SK-N-SH (cell line): ENCODE measurements at regions not wholly inside any gene's neighbourhood (a gene's known extent, or its start where the extent isn't known, plus 50 kb on each side); places are given as distances from the start of the nearest gene placed in this dataset.

Experiments used
- CTCF ChIA-PET: fragments of 300-600, 350-600 bp; formaldehyde crosslinking; extraction: SDS; loops from one replicate; lab custom pipeline; 2021; lab: Yijun Ruan, JAX
- POLR2A ChIA-PET: fragments of 350-600 bp; sonication (Branson Sonifier 250); formaldehyde crosslinking; extraction: SDS; loops from one replicate; lab custom pipeline; 2020; ENCODE audit warnings: antibody characterized with exemption, inconsistent platforms; lab: Yijun Ruan, JAX
- DNase-seq: peaks from one replicate; pipeline ENCODE4 v3.0.0; 2012
- H2AFZ ChIP-seq: fragments of 200-600 bp; sonication (generic); 2 replicates; pipeline ENCODE4 v1.8.1; 2016; ENCODE audit warnings: antibody characterized with exemption, mild to moderate bottlenecking, low read depth
- H3F3A ChIP-seq: fragments of 200-600 bp; sonication (generic); replicated peaks from 2 replicates; pipeline ENCODE3; 2016; ENCODE audit warnings: antibody characterized with exemption, mild to moderate bottlenecking; ENCODE audit not compliant: insufficient read depth
- H3K27ac ChIP-seq, 2 experiments: fragments of 200-500 bp in 1 of 2; fragments of 200-600 bp in 1 of 2; sonication (Bioruptor generic) in 1 of 2; sonication (generic), shearing (Covaris generic) in 1 of 2; 2 replicates each; pipeline versions ENCODE4 v1.5.1 to v1.6.1; 2014 to 2016; ENCODE audit warnings: low read depth in 2 of 2, inconsistent platforms in 1 of 2, low read length in 1 of 2, mild to moderate bottlenecking in 1 of 2, mixed read lengths in 1 of 2
- H3K27me3 ChIP-seq: fragments of 200-600 bp; sonication (generic), shearing (Covaris generic); 2 replicates; pipeline ENCODE4 v1.6.1; 2016; ENCODE audit warnings: mixed run types; ENCODE audit not compliant: insufficient read depth
- H3K36me3 ChIP-seq, 2 experiments: fragments of 200-500 bp in 1 of 2; fragments of 200-600 bp in 1 of 2; sonication (Bioruptor generic) in 1 of 2; sonication (generic) in 1 of 2; replicated peaks in 1 of 2; 2 replicates each; pipeline versions ENCODE3 to v1.5.1; 2014 to 2016; ENCODE audit warnings: low read length in 1 of 2, mild to moderate bottlenecking in 1 of 2; ENCODE audit not compliant: insufficient read depth in 2 of 2, control insufficient read depth in 1 of 2
- H3K4me1 ChIP-seq, 2 experiments: fragments of 200-500 bp in 1 of 2; fragments of 200-600 bp in 1 of 2; sonication (Bioruptor generic) in 1 of 2; sonication (generic), shearing (Covaris generic) in 1 of 2; 2 replicates each; pipeline versions ENCODE4 v1.5.1 to v1.6.1; 2014 to 2016; ENCODE audit warnings: low read depth in 1 of 2, low read length in 1 of 2, mixed run types in 1 of 2; ENCODE audit not compliant: insufficient read depth in 2 of 2, control insufficient read depth in 1 of 2
- H3K4me2 ChIP-seq: fragments of 200-600 bp; sonication (generic), shearing (Covaris generic); 2 replicates; pipeline ENCODE4 v1.6.1; 2017; ENCODE audit warnings: mixed run types
- H3K4me3 ChIP-seq, 2 experiments: fragments of 200-500 bp in 1 of 2; fragments of 200-600 bp in 1 of 2; sonication (Bioruptor generic) in 1 of 2; sonication (generic), shearing (Covaris generic) in 1 of 2; 2 replicates each; pipeline versions ENCODE4 v1.5.1 to v1.8.1; 2014 to 2016; ENCODE audit warnings: low read depth in 2 of 2, inconsistent platforms in 1 of 2, low read length in 1 of 2, mild to moderate bottlenecking in 1 of 2, mixed read lengths in 1 of 2, moderate library complexity in 1 of 2
- H3K79me2 ChIP-seq: fragments of 200-600 bp; sonication (generic); 2 replicates; pipeline ENCODE4 v1.8.1; 2017; ENCODE audit warnings: mild to moderate bottlenecking; ENCODE audit not compliant: insufficient read depth
- H3K9ac ChIP-seq: fragments of 200-600 bp; sonication (generic); 2 replicates; pipeline ENCODE4 v1.6.1; 2017; ENCODE audit warnings: mixed run types
- H3K9me2 ChIP-seq: fragments of 200-600 bp; sonication (generic); 2 replicates; pipeline ENCODE4 v1.6.1; 2017; ENCODE audit warnings: mixed run types
- H3K9me3 ChIP-seq: fragments of 200-600 bp; sonication (generic); 2 replicates; pipeline ENCODE4 v1.6.1; 2017; ENCODE audit warnings: mixed run types, mild to moderate bottlenecking, moderate library complexity
- H4K20me1 ChIP-seq: fragments of 200-600 bp; sonication (generic); 2 replicates; pipeline ENCODE4 v1.6.1; 2017; ENCODE audit warnings: mild to moderate bottlenecking, mixed run types; ENCODE audit not compliant: insufficient read depth
- CHD2 ChIP-seq: fragments of 150-350 bp; IDR thresholded peaks from 2 replicates; pipeline ENCODE4 v1.6.1; 2018; ENCODE audit warnings: low read length; ENCODE audit not compliant: partially characterized antibody
- CTCF ChIP-seq: fragments of 200-600 bp; sonication (generic); IDR thresholded peaks from 2 replicates; pipeline ENCODE4 v1.6.1; 2017; ENCODE audit warnings: antibody characterized with exemption, mild to moderate bottlenecking, moderate library complexity
- ELF1 ChIP-seq: IDR thresholded peaks from 2 replicates; pipeline ENCODE4 v1.4.0; 2012
- FOXJ3 ChIP-seq: sonication (generic); formaldehyde crosslinking; IDR thresholded peaks from 2 replicates; pipeline ENCODE4 v1.5.1; 2020; ENCODE audit warnings: mild to moderate bottlenecking, missing genetic modification reagents
- GABPA ChIP-seq: IDR thresholded peaks from 2 replicates; pipeline ENCODE4 v1.4.0; 2012; ENCODE audit warnings: low read depth, mild to moderate bottlenecking
- IRF3 ChIP-seq: fragments of 150-350 bp; IDR thresholded peaks from 2 replicates; pipeline ENCODE4 v1.6.1; 2016; ENCODE audit warnings: mild to moderate bottlenecking, low read depth, low read length
- JUND ChIP-seq: IDR thresholded peaks from 2 replicates; pipeline ENCODE4 v1.4.0; 2012
- MAX ChIP-seq: IDR thresholded peaks from 2 replicates; pipeline ENCODE4 v1.4.0; 2012; ENCODE audit warnings: low read depth
- MEF2A ChIP-seq: IDR thresholded peaks from 2 replicates; pipeline ENCODE4 v1.4.0; 2012; ENCODE audit warnings: low read depth, borderline replicate concordance
- NFIC ChIP-seq: IDR thresholded peaks from 2 replicates; pipeline ENCODE4 v1.4.0; 2012; ENCODE audit warnings: borderline replicate concordance
- NRF1 ChIP-seq: IDR thresholded peaks from 2 replicates; pipeline ENCODE4 v1.6.1; 2012; ENCODE audit warnings: low read depth, mild to moderate bottlenecking, low read length
- PBX3 ChIP-seq: IDR thresholded peaks from 2 replicates; pipeline ENCODE4; 2012
- RAD21 ChIP-seq: IDR thresholded peaks from 2 replicates; pipeline ENCODE4 v1.6.1; 2012; ENCODE audit warnings: mild to moderate bottlenecking, low read length
- RCOR1 ChIP-seq: fragments of 150-350 bp; IDR thresholded peaks from 2 replicates; pipeline ENCODE4 v1.6.1; 2017; ENCODE audit warnings: antibody characterized with exemption, low read length
- RFX5 ChIP-seq: IDR thresholded peaks from 2 replicates; pipeline ENCODE4 v1.6.1; 2012; ENCODE audit warnings: mild to moderate bottlenecking, improper control_type of control experiment, low read length
- RXRA ChIP-seq: IDR thresholded peaks from 2 replicates; pipeline ENCODE4 v1.4.0; 2012; ENCODE audit warnings: low read depth, mild to moderate bottlenecking, borderline replicate concordance
- TCF12 ChIP-seq: IDR thresholded peaks from 2 replicates; pipeline ENCODE4 v1.4.0; 2012
- USF1 ChIP-seq: IDR thresholded peaks from 2 replicates; pipeline ENCODE4 v1.4.0; 2012; ENCODE audit warnings: low read depth, borderline replicate concordance
- USF2 ChIP-seq: fragments of 150-350 bp; IDR thresholded peaks from 2 replicates; pipeline ENCODE4 v1.6.1; 2017; ENCODE audit warnings: antibody characterized with exemption, low read length, low read depth, borderline replicate concordance
- YY1 ChIP-seq: IDR thresholded peaks from 2 replicates; pipeline ENCODE4 v1.4.0; 2012; ENCODE audit warnings: low read depth, mild to moderate bottlenecking
- WGBS: methylation state at CpG from one replicate; pipeline ENCODE4 v1.1.6; 2017; ENCODE audit warnings: low lambda C conversion rate; 5-methylcytosine and 5-hydroxymethylcytosine counted together

GRCh38 chr7:98483964-98484545 lies 83.2 kb upstream of the BAIAP2L1 start:
- POLR2A ChIA-PET = no interaction called here
- Histone ChIP-seq H3K4me1 (no peaks in the 10 kb centered on the region), H3K9me2 (no peaks in the 10 kb centered on the region), H3K27me3 (no peaks in the 10 kb centered on the region), H2AFZ (no peak overlapping the region), H3K9ac (no peak overlapping the region), H3K36me3 (no peaks in the 10 kb centered on the region), H3K79me2 (no peaks in the 10 kb centered on the region), H3K9me3 (no peaks in the 10 kb centered on the region), H3K27ac (no peak overlapping the region), H3F3A (no peaks in the 10 kb centered on the region), H4K20me1 (no peaks in the 10 kb centered on the region), H3K4me2 (no peak overlapping the region), H3K4me3 (no peak overlapping the region)
- CTCF ChIA-PET = interaction anchor here (1.0 kb wide), 1 partner anchor 263 kb away, joined by 3 read pairs; no protein-coding TSS in a partner anchor
- TF ChIP-seq ELF1 = no peak
- no peak for TF ChIP-seq RCOR1
- TF ChIP-seq TCF12 = no peak
- TF ChIP-seq NRF1 = no peak
- no peak for TF ChIP-seq NFIC
- no peak for TF ChIP-seq FOXJ3
- TF ChIP-seq YY1 = no peak
- no peak for TF ChIP-seq RAD21
- no peak for DNase-seq
- 22% methylated on average over 11 of the region's 11 CpGs for whole genome bisulfite sequencing

GRCh38 chr7:98483276-98483963 lies 82.5 kb upstream of the BAIAP2L1 start:
- no peaks in the 10 kb centered on the region for H3K36me3 ChIP-seq
- no peaks in the 10 kb centered on the region for H3K4me1 ChIP-seq
- H4K20me1 ChIP-seq = no peaks in the 10 kb centered on the region
- DNase-seq = no peak
- H3K79me2 ChIP-seq = no peaks in the 10 kb centered on the region
- no peaks in the 10 kb centered on the region for H3F3A ChIP-seq
- H2AFZ ChIP-seq = no peak overlapping the region
- ChIA-PET POLR2A (no interaction called here), CTCF (interaction anchor here (1.0 kb wide), 2 partner anchors 264 to 349 kb away, joined by 3 read pairs; no protein-coding TSS in a partner anchor)
- H3K27me3 ChIP-seq = no peaks in the 10 kb centered on the region
- H3K4me3 ChIP-seq = no peak overlapping the region
- no peak overlapping the region for H3K9ac ChIP-seq
- no peak overlapping the region for H3K27ac ChIP-seq
- H3K9me3 ChIP-seq = no peaks in the 10 kb centered on the region
- no peak overlapping the region for H3K4me2 ChIP-seq
- TF ChIP-seq GABPA = no peak
- no peak for TF ChIP-seq RCOR1
- TF ChIP-seq CHD2 = no peak
- no peak for TF ChIP-seq RXRA
- no peak for TF ChIP-seq USF1
- TF ChIP-seq MAX = no peak
- TF ChIP-seq USF2 = no peak
- no peak for TF ChIP-seq RFX5
- TF ChIP-seq MEF2A = no peak
- TF ChIP-seq PBX3 = no peak
- TF ChIP-seq CTCF = no peak
- no peak for TF ChIP-seq FOXJ3
- TF ChIP-seq JUND = no peak
- no peak for TF ChIP-seq IRF3
- 45% methylated on average over 12 of the region's 12 CpGs for WGBS
- no peaks in the 10 kb centered on the region for H3K9me2 ChIP-seq
